ENCODE measurements at regions not wholly inside any gene's neighbourhood (a gene's known extent, or its start where the extent isn't known, plus 50 kb on each side); places are given as distances from the start of the nearest gene placed in this dataset.

- H3K4me3 ChIP-seq (ENCODE audit: low read depth, low read length): peak overlapping the region; percentile 49
- peak; percentile 47 for DNase-seq (ENCODE audit: low read depth)
- no peak for TF ChIP-seq CTCF (conservative IDR thresholded peaks at IDR 0.05; ENCODE audit: low read depth, low read length)
Observed at GRCh38 chr2:64730551-64731262, 77.0 kb upstream of the SERTAD2 start.

GRCh38 chr2:64731263-64731643, 77.5 kb upstream of the SERTAD2 start:
- peak overlapping the region; percentile 49 for H3K4me3 ChIP-seq (ENCODE audit: low read depth, low read length)
- DNase-seq (ENCODE audit: low read depth): no peak

GRCh38 chr2:64731746-64732145, 78.0 kb upstream of the SERTAD2 start:
- no peak overlapping the region for H3K4me3 ChIP-seq (ENCODE audit: low read depth, low read length)
- no peak for DNase-seq (ENCODE audit: low read depth)
- TF ChIP-seq CTCF (conservative IDR thresholded peaks at IDR 0.05; ENCODE audit: low read depth, low read length): no peak

More at GRCh38 chr2:64731263-64731643, 77.5 kb upstream of the SERTAD2 start:
- TF ChIP-seq CTCF (conservative IDR thresholded peaks at IDR 0.05; ENCODE audit: low read depth, low read length): no peak

GRCh38 chr2:64732146-64732545, 78.4 kb upstream of the SERTAD2 start:
- H3K4me3 ChIP-seq (ENCODE audit: low read depth, low read length): no peak overlapping the region
- no peak for DNase-seq (ENCODE audit: low read depth)
- no peak for TF ChIP-seq CTCF (conservative IDR thresholded peaks at IDR 0.05; ENCODE audit: low read depth, low read length)

- no peak for TF ChIP-seq CTCF (conservative IDR thresholded peaks at IDR 0.05; ENCODE audit: low read depth, low read length)
- no peak overlapping the region for H3K4me3 ChIP-seq (ENCODE audit: low read depth, low read length)
- DNase-seq (ENCODE audit: low read depth): no peak
Observed at GRCh38 chr2:64735504-64735903, 81.8 kb upstream of the SERTAD2 start.

- H3K4me3 ChIP-seq (ENCODE audit: low read depth, low read length): no peak overlapping the region
- TF ChIP-seq CTCF (conservative IDR thresholded peaks at IDR 0.05; ENCODE audit: low read depth, low read length): no peak
- no peak for DNase-seq (ENCODE audit: low read depth)
Observed at GRCh38 chr2:64737547-64737946, 83.8 kb upstream of the SERTAD2 start.

GRCh38 chr2:64738026-64738425, 84.3 kb upstream of the SERTAD2 start:
- no peak overlapping the region for H3K4me3 ChIP-seq (ENCODE audit: low read depth, low read length)
- TF ChIP-seq CTCF (conservative IDR thresholded peaks at IDR 0.05; ENCODE audit: low read depth, low read length): no peak
- DNase-seq (ENCODE audit: low read depth): no peak

All from epithelial cell of proximal tubule (primary cell).